Prostate gland (tissue), 2 donors: ENCODE measurements at regions not wholly inside any gene's neighbourhood (a gene's known extent, or its start where the extent isn't known, plus 50 kb on each side); places are given as distances from the start of the nearest gene placed in this dataset.

Experiments used
- DNase-seq: peaks from one replicate; pipeline ENCODE4 v3.0.0-alpha.2; 2019; ENCODE audit warnings: low spot score
- H3K27ac ChIP-seq, 2 donors: fragments of 200-600 bp; sonication (generic); 2 replicates each; pipeline ENCODE4 v1.5.1; 2017 to 2019
- H3K27me3 ChIP-seq: fragments of 200-600 bp; sonication (generic); replicated peaks from 2 replicates; pipeline ENCODE4 v1.5.1; 2019; ENCODE audit not compliant: insufficient read depth
- H3K36me3 ChIP-seq, 2 donors: fragments of 200-600 bp; sonication (generic); 1 replicate in 1 of 2; 2 replicates in 1 of 2; pipeline versions ENCODE4 v1.5.1 to v1.8.1; 2017 to 2019
- H3K4me1 ChIP-seq: fragments of 200-600 bp; sonication (generic); replicated peaks from 2 replicates; pipeline ENCODE4 v1.5.1; 2019
- H3K4me3 ChIP-seq, 2 donors: fragments of 200-600 bp; sonication (generic); 2 replicates each; pipeline ENCODE4 v1.5.1; 2017 to 2019
- H3K9me3 ChIP-seq: fragments of 200-600 bp; sonication (generic); 2 replicates; pipeline ENCODE4 v1.5.1; 2017
- CTCF ChIP-seq, 4 experiments: fragments of 200-600 bp in 2 of 4; fragments of 450-650 bp in 2 of 4; sonication (generic) in 2 of 4; IDR thresholded peaks; 1 replicate in 3 of 4; 2 replicates in 1 of 4; pipeline ENCODE4 v1.5.1; 2016 to 2019; ENCODE audit warnings: antibody characterized with exemption in 4 of 4, mild to moderate bottlenecking in 2 of 4, moderate library complexity in 2 of 4
- POLR2A ChIP-seq: fragments of 450-650 bp; IDR thresholded peaks from one replicate; pipeline ENCODE4 v1.6.1; 2016; ENCODE audit warnings: antibody characterized with exemption, mild to moderate bottlenecking
- POLR2AphosphoS5 ChIP-seq: sonication (generic); formaldehyde crosslinking; IDR thresholded peaks from one replicate; pipeline ENCODE4 v1.6.1; 2017; ENCODE audit warnings: antibody characterized with exemption
- WGBS: methylation state at CpG from one replicate; pipeline ENCODE4 v1.1.5; 2018; 5-methylcytosine and 5-hydroxymethylcytosine counted together
- intact Hi-C: fragments of 100-400 bp; cut with DNase I; formaldehyde crosslinking; loops from one replicate; pipeline ENCODE4 v1.14.2; 2022

GRCh38 chr6:19757036-19757435 is 80.1 kb upstream of the ID4 start:
- H3K36me3 ChIP-seq = no peaks in the 10 kb centered on the region
- no peak overlapping the region for H3K4me3 ChIP-seq
- intact Hi-C loops = no loop called here
- no peak overlapping the region for H3K27ac ChIP-seq
- H3K4me1 ChIP-seq = no peaks in the 10 kb centered on the region
- H3K27me3 ChIP-seq = no peaks in the 10 kb centered on the region
- H3K9me3 ChIP-seq = no peaks in the 10 kb centered on the region
- no peak for TF ChIP-seq POLR2AphosphoS5
- no peak for TF ChIP-seq POLR2A
- no peak for TF ChIP-seq CTCF (IDR thresholded peaks at IDR 0.05)
- WGBS = 55% methylated on average over 2 of the region's 2 CpGs
- no peak for DNase-seq

- H3K4me1 ChIP-seq = no peaks in the 10 kb centered on the region
- WGBS = 80% methylated on average over 3 of the region's 3 CpGs
- no peaks in the 10 kb centered on the region for H3K27me3 ChIP-seq
- no peak for DNase-seq
- H3K4me3 ChIP-seq = no peak overlapping the region
- H3K9me3 ChIP-seq = no peaks in the 10 kb centered on the region
- TF ChIP-seq POLR2A (no peak), CTCF (IDR thresholded peaks at IDR 0.05) (no peak), POLR2AphosphoS5 (no peak)
- no peak overlapping the region for H3K27ac ChIP-seq
- H3K36me3 ChIP-seq = no peaks in the 10 kb centered on the region
- intact Hi-C loops = no loop called here
These were observed 77.9 kb upstream of the ID4 start for GRCh38 chr6:19759117-19759880.

GRCh38 chr6:19761121-19761520 is 76.0 kb upstream of the ID4 start:
- Histone ChIP-seq H3K4me3 (no peak overlapping the region), H3K27me3 (no peaks in the 10 kb centered on the region), H3K9me3 (no peaks in the 10 kb centered on the region), H3K36me3 (no peaks in the 10 kb centered on the region), H3K4me1 (no peaks in the 10 kb centered on the region), H3K27ac (no peak overlapping the region)
- TF ChIP-seq POLR2AphosphoS5 (no peak), POLR2A (no peak), CTCF (IDR thresholded peaks at IDR 0.05) (no peak)
- no peak for DNase-seq
- intact Hi-C loops = no loop called here
- WGBS = 65% methylated on average over 1 of the region's 1 CpG

GRCh38 chr6:19771753-19772336 is 65.3 kb upstream of the ID4 start:
- no peak for TF ChIP-seq POLR2AphosphoS5
- no peak for TF ChIP-seq CTCF (IDR thresholded peaks at IDR 0.05)
- TF ChIP-seq POLR2A = no peak
- no peaks in the 10 kb centered on the region for H3K27me3 ChIP-seq
- H3K4me1 ChIP-seq = no peaks in the 10 kb centered on the region
- H3K27ac ChIP-seq = no peak overlapping the region
- no peak for DNase-seq
- no peaks in the 10 kb centered on the region for H3K9me3 ChIP-seq
- no peaks in the 10 kb centered on the region for H3K36me3 ChIP-seq
- intact Hi-C loops = no loop called here
- WGBS = 89% methylated on average over 5 of the region's 5 CpGs
- H3K4me3 ChIP-seq = no peak overlapping the region

GRCh38 chr6:19772891-19773290 is 64.3 kb upstream of the ID4 start:
- H3K9me3 ChIP-seq = no peaks in the 10 kb centered on the region
- no peak overlapping the region for H3K27ac ChIP-seq
- no peaks in the 10 kb centered on the region for H3K27me3 ChIP-seq
- DNase-seq = no peak
- no peaks in the 10 kb centered on the region for H3K4me1 ChIP-seq
- no peak for TF ChIP-seq POLR2AphosphoS5
- H3K36me3 ChIP-seq = no peaks in the 10 kb centered on the region
- no peak overlapping the region for H3K4me3 ChIP-seq
- intact Hi-C loops = no loop called here
